PC-9 (cell line): ENCODE measurements at regions not wholly inside any gene's neighbourhood (a gene's known extent, or its start where the extent isn't known, plus 50 kb on each side); places are given as distances from the start of the nearest gene placed in this dataset.

Experiments
- BruUV-seq: library from RNA; stranded (reverse); fragments of 400-500 nt; replicated peaks from 2 replicates; lab custom pipeline; 2021; lab: Mats Ljungman, UMichigan
- CTCF ChIA-PET: fragments of 300-600 bp; sonication (Branson Sonifier 250); formaldehyde crosslinking; loops from one replicate; lab custom pipeline; 2022; ENCODE audit warnings: antibody characterized with exemption; lab: Charles Lee
- POLR2A ChIA-PET: fragments of 300-600 bp; sonication (Branson Sonifier 250); formaldehyde crosslinking; loops from one replicate; lab custom pipeline; 2022; ENCODE audit warnings: antibody characterized with exemption; ENCODE audit not compliant: unreplicated experiment; lab: Charles Lee
- DNase-seq, 2 experiments: peaks; one replicate each; pipeline versions ENCODE4 v3.0.0 to v3.0.0-alpha.2; 2015 to 2022; ENCODE audit warnings: mixed read lengths in 1 of 2
- H2AFZ ChIP-seq: fragments of 200-600 bp; sonication (generic); 2 replicates; pipeline ENCODE4 v1.8.1; 2017; ENCODE audit warnings: antibody characterized with exemption
- H3F3A ChIP-seq: fragments of 200-600 bp; sonication (generic); 2 replicates; pipeline ENCODE4 v1.8.1; 2017; ENCODE audit warnings: antibody characterized with exemption, mild to moderate bottlenecking, low read depth; ENCODE audit not compliant: insufficient read depth
- H3K27ac ChIP-seq: fragments of 200-600 bp; sonication (generic); 2 replicates; pipeline ENCODE4 v1.6.1; 2016; ENCODE audit warnings: mixed run types
- H3K27me3 ChIP-seq: fragments of 200-600 bp; sonication (generic); 2 replicates; pipeline ENCODE4 v1.6.1; 2016; ENCODE audit warnings: low read depth, mixed run types; ENCODE audit not compliant: insufficient read depth
- H3K36me3 ChIP-seq: fragments of 200-600 bp; sonication (generic); 2 replicates; pipeline ENCODE4 v1.6.1; 2016; ENCODE audit warnings: low read depth, mixed run types
- H3K4me1 ChIP-seq: fragments of 200-600 bp; sonication (generic); replicated peaks from 2 replicates; pipeline ENCODE4 v1.6.1; 2016; ENCODE audit warnings: mixed run types; ENCODE audit not compliant: insufficient read depth
- H3K4me2 ChIP-seq: fragments of 200-600 bp; sonication (generic); 2 replicates; pipeline ENCODE4 v1.6.1; 2017; ENCODE audit warnings: mixed run types
- H3K4me3 ChIP-seq: fragments of 200-600 bp; sonication (generic); 2 replicates; pipeline ENCODE4 v1.6.1; 2016; ENCODE audit warnings: mixed run types
- H3K79me2 ChIP-seq: fragments of 200-600 bp; sonication (generic); 2 replicates; pipeline ENCODE4 v1.6.1; 2017; ENCODE audit warnings: low read depth, mixed run types
- H3K9me2 ChIP-seq: fragments of 200-600 bp; sonication (generic); 2 replicates; pipeline ENCODE4 v1.8.1; 2017; ENCODE audit warnings: mild to moderate bottlenecking; ENCODE audit not compliant: insufficient read depth
- H3K9me3 ChIP-seq: fragments of 200-600 bp; sonication (generic); 2 replicates; pipeline ENCODE4 v1.8.1; 2016; ENCODE audit warnings: low read depth; ENCODE audit not compliant: insufficient read depth
- H4K20me1 ChIP-seq: fragments of 200-600 bp; sonication (generic); 2 replicates; pipeline ENCODE4 v1.8.1; 2017; ENCODE audit not compliant: insufficient read depth
- EZH2 ChIP-seq: fragments of 200-600 bp; sonication (generic); IDR thresholded peaks from 2 replicates; pipeline ENCODE4 v1.8.0; 2017; ENCODE audit warnings: antibody characterized with exemption, low read depth
- intact Hi-C: fragments of 100-400 bp; cut with micrococcal nuclease; formaldehyde crosslinking; loops from one replicate; pipeline ENCODE4 v1.10.0; 2022; ENCODE audit not compliant: unreplicated experiment
- TF ChIP-seq, protein P1 (sequence below): fragments of 200-600 bp; sonication (generic); conservative IDR thresholded peaks from 2 replicates; pipeline ENCODE4 v1.6.1; 2017; ENCODE audit warnings: mixed run types, antibody characterized with exemption, mild to moderate bottlenecking, moderate library complexity

GRCh38 chr11:71193431-71193830 is 58.9 kb downstream of the SHANK2 start:
- DNase-seq, result no peak
- BruUV-seq, result no TSS peak

GRCh38 chr11:71192629-71193028 is 59.7 kb downstream of the SHANK2 start:
- TF ChIP-seq, protein P1, sequence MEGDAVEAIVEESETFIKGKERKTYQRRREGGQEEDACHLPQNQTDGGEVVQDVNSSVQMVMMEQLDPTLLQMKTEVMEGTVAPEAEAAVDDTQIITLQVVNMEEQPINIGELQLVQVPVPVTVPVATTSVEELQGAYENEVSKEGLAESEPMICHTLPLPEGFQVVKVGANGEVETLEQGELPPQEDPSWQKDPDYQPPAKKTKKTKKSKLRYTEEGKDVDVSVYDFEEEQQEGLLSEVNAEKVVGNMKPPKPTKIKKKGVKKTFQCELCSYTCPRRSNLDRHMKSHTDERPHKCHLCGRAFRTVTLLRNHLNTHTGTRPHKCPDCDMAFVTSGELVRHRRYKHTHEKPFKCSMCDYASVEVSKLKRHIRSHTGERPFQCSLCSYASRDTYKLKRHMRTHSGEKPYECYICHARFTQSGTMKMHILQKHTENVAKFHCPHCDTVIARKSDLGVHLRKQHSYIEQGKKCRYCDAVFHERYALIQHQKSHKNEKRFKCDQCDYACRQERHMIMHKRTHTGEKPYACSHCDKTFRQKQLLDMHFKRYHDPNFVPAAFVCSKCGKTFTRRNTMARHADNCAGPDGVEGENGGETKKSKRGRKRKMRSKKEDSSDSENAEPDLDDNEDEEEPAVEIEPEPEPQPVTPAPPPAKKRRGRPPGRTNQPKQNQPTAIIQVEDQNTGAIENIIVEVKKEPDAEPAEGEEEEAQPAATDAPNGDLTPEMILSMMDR, result no peak
- TF ChIP-seq EZH2, result no peak
- Histone ChIP-seq H3K79me2 (no peaks in the 10 kb centered on the region), H3K4me2 (no peak overlapping the region), H3K9me2 (no peaks in the 10 kb centered on the region), H3K27ac (no peak overlapping the region), H3K4me1 (no peaks in the 10 kb centered on the region), H3K27me3 (no peaks in the 10 kb centered on the region), H3K4me3 (no peak overlapping the region), H2AFZ (no peak overlapping the region), H3K9me3 (no peaks in the 10 kb centered on the region), H4K20me1 (peaks cover 10% of the 10 kb centered on the region; the same call in 1 of the 2 replicates), H3K36me3 (no peaks in the 10 kb centered on the region), H3F3A (no peaks in the 10 kb centered on the region)
- CTCF ChIA-PET, result no interaction called here
- no peak for DNase-seq
- intact Hi-C loops, result no loop called here
- no TSS peak for BruUV-seq
- POLR2A ChIA-PET, result no interaction called here

More at GRCh38 chr11:71193431-71193830, 58.9 kb downstream of the SHANK2 start:
- no peak overlapping the region for H3K27ac ChIP-seq
- POLR2A ChIA-PET, result no interaction called here
- no peaks in the 10 kb centered on the region for H3K9me3 ChIP-seq
- no peaks in the 10 kb centered on the region for H3K27me3 ChIP-seq
- no peak overlapping the region for H2AFZ ChIP-seq
- H3K4me2 ChIP-seq, result no peak overlapping the region
- no peaks in the 10 kb centered on the region for H3K4me1 ChIP-seq
- CTCF ChIA-PET, result no interaction called here
- H3K79me2 ChIP-seq, result no peaks in the 10 kb centered on the region
- H3K9me2 ChIP-seq, result no peaks in the 10 kb centered on the region
- no peaks in the 10 kb centered on the region for H3F3A ChIP-seq
- H3K36me3 ChIP-seq, result no peaks in the 10 kb centered on the region
- TF ChIP-seq, protein P1, result no peak
- no peak for TF ChIP-seq EZH2
- no peak overlapping the region for H3K4me3 ChIP-seq
- peaks cover 10% of the 10 kb centered on the region; the same call in 1 of the 2 replicates for H4K20me1 ChIP-seq
- intact Hi-C loops, result no loop called here

DNA sequence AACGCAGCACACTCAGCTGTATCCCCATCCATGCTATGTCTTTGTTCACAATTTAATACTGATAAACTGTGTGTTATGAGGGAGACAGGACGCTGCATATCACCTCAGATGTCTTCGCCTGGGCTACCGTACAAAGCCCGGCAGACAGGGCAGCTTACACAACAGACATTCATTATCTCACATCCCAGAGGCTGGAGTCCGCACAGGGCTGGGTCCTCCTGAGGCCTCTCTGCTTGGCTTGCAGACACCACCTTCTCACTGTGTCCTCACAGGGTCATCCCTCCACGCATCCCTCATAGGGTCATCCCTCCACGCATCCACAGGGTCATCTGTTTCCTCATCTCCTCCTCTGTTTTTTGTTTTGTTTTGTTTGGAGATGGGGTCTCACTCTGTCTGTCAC is 61.2 kb downstream of the SHANK2 start:
- Histone ChIP-seq H3K27ac (no peak overlapping the region), H3K9me3 (no peaks in the 10 kb centered on the region), H3K27me3 (no peaks in the 10 kb centered on the region), H3K4me3 (no peak overlapping the region), H3F3A (no peaks in the 10 kb centered on the region), H4K20me1 (0 out of 2 replicates have a peak, but pooled peaks cover 7% of the 10 kb centered on the region), H3K36me3 (no peaks in the 10 kb centered on the region), H3K4me2 (no peak overlapping the region), H3K79me2 (no peaks in the 10 kb centered on the region), H2AFZ (no peak overlapping the region), H3K9me2 (no peaks in the 10 kb centered on the region), H3K4me1 (no peaks in the 10 kb centered on the region)
- POLR2A ChIA-PET, result no interaction called here
- no TSS peak for BruUV-seq
- TF ChIP-seq, protein P1, result no peak
- TF ChIP-seq EZH2, result no peak
- intact Hi-C loops, result no loop called here
- DNase-seq, result no peak
- CTCF ChIA-PET, result no interaction called here
